ENCODE measurements at regions not wholly inside any gene's neighbourhood (a gene's known extent, or its start where the extent isn't known, plus 50 kb on each side); places are given as distances from the start of the nearest gene placed in this dataset.

- no peak overlapping the region for H3K27ac Mint-ChIP-seq
- ATAC-seq (no peak), DNase-seq (ENCODE audit: low spot score in 2 of 2) (no peak)
- no peaks in the 10 kb centered on the region for H3K36me3 Mint-ChIP-seq
- H3K9me3 Mint-ChIP-seq = peaks cover 0 to 6% of the 10 kb centered on the region in 2 donors
These were observed 275.7 kb upstream of the FN1 start for GRCh38 chr2:215711471-215712034.

DNA sequence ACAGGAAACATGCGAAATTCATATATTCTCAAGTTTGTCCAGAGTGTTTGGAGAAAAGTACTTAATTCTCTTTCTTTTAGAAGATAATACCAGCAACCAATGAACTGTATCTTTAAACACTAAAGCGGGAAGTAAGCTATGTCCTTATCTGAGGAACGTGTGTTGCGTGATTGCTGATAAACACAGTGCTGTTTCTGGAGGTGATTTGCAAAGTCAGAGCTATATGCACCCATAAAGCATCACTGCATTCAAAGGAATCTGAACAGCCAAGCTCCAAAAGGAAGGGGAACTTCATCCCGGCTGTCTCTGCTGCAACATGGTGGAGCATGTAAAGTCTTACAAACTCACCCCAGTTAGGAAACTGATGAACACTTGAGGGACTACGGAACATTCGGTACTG, 271.7 kb upstream of the FN1 start:
- Mint-ChIP-seq H3K27ac (no peak overlapping the region), H3K9me3 (no peaks in the 10 kb centered on the region), H3K36me3 (no peaks in the 10 kb centered on the region)
- no peak for DNase-seq (ENCODE audit: low spot score in 2 of 2)
- no peak for ATAC-seq

DNA sequence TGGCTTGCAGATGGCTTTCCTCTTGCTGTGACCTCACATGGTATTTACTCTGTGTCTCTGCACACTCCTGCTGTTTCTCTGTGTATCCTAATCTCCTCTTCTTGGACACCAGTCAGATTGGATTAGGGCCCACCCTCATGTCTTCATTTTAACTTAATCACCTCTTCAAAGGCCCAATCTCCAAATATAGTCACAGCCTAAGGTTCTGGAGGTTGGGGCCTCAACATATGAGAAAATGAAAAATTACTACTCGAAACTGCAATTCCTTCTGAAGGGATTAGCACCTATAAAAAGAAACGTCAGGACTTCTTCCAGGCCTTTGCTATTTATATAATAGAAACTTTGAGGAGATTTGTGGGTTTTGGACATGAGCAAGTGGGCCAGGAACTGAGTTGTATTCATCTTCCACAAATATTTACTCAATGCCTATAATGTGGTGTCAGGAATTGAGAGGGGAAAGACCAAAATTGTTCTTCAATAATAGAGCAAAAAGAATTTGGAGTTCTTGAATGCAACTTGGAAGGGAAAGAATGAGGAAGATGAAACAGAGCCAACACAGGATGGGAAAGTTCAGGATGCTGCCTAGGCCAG, 270.0 kb upstream of the FN1 start:
- Mint-ChIP-seq H3K36me3 (no peaks in the 10 kb centered on the region), H3K9me3 (no peaks in the 10 kb centered on the region), H3K27ac (no peak overlapping the region)
- ATAC-seq (no peak), DNase-seq (ENCODE audit: low spot score in 2 of 2) (no peak)

- H3K27ac Mint-ChIP-seq = no peak overlapping the region
- H3K36me3 Mint-ChIP-seq = no peaks in the 10 kb centered on the region
- no peak for ATAC-seq
- no peaks in the 10 kb centered on the region for H3K9me3 Mint-ChIP-seq
- DNase-seq (ENCODE audit: low spot score in 2 of 2) = no peak
These were observed 269.4 kb upstream of the FN1 start for GRCh38 chr2:215705281-215705680.

DNA sequence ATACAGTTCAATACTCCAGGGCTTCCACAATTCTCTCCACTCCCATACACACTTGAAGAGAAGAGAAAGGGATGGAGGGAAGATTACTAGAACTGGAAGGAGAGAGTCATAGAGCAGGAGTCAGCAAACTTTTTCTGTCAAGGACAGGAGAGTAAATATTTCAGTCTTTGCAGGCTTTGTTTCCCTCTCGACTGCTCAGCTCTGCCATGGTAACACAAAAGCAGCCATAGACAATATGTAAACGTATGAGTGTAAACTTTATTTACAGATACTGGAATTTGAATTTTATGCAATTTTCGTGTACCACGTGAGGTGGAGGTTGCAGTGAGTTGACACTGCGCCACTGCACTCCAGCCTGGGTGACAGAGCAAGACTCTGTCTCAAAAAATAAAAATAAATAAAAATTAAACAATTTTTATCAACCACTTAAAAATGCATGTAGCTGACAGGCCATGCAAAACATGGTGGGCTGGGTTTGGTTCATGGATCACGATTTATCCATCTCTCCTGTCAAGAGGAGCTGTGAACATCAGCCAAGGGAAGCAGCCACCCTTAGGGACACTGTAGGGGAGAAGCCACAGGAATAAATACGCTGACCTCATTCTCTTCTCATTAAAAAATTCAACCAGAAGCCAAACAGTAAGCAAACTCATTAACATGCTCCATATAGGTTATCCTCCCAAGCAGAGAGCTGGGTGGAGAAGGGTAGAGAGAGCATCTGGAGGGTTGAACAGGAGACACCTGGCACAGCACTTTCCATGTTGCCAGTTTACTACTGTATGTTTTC, 266.4 kb upstream of the FN1 start:
- Mint-ChIP-seq H3K9me3 (peaks cover 4 to 8% of the 10 kb centered on the region in 2 donors), H3K36me3 (peaks cover 0 to 7% of the 10 kb centered on the region in 2 donors), H3K27ac (no peak overlapping the region)
- no peak for DNase-seq (ENCODE audit: low spot score in 2 of 2)
- no peak for ATAC-seq

- Mint-ChIP-seq H3K27ac (no peak overlapping the region), H3K36me3 (peaks cover 0 to 7% of the 10 kb centered on the region in 2 donors), H3K9me3 (peaks cover 8 to 9% of the 10 kb centered on the region in 2 donors)
- DNase-seq (ENCODE audit: low spot score in 2 of 2) = no peak
- no peak for ATAC-seq
These were observed 264.1 kb upstream of the FN1 start for GRCh38 chr2:215699700-215700538.

GRCh38 chr2:215699018-215699417, 263.1 kb upstream of the FN1 start:
- ATAC-seq = no peak
- Mint-ChIP-seq H3K9me3 (peaks cover 8 to 9% of the 10 kb centered on the region in 2 donors), H3K36me3 (peaks cover 0 to 7% of the 10 kb centered on the region in 2 donors), H3K27ac (no peak overlapping the region)
- DNase-seq (ENCODE audit: low spot score in 2 of 2) = no peak

DNA sequence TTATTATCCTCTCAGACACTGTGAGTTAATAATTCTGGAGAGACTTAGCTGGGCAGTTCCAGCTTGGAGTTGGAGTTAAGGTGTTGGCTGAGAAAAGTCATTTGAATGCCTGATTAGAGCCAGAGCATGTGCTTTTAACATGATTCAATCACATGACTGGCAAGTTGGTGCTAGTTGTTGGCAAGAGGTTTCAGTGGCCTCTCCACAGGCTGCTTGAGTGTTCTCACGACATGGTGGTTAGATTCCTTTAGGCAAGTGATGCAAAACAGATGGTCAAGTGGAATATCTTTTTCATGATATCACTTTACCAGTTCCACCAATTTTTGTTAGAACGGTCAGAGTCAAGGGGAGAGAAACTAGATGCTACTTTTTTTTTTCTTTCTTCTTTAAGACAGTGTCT, 262.7 kb upstream of the FN1 start:
- Mint-ChIP-seq H3K36me3 (peaks cover 0 to 7% of the 10 kb centered on the region in 2 donors), H3K9me3 (peaks cover 8 to 9% of the 10 kb centered on the region in 2 donors), H3K27ac (no peak overlapping the region)
- ATAC-seq (no peak), DNase-seq (ENCODE audit: low spot score in 2 of 2) (no peak)

DNA sequence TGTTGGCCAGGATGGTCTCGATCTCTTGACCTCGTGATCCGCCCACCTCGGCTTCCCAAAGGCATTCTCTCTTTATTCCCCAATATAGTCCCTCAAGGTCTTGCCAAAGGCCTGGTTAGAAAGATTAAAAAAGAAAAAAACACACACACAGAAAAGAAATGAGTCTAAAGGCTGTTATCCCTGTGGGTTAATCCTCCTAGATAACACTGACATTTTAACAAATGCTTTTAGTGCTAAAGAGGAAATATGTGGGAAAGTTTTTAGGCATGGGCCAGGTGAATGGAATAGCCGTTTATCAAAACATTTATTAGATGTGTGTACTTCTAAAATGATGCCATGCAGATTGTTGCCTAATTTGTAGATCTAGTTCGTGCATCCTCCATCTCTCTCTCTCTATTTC, 261.6 kb upstream of the FN1 start:
- peaks cover 8 to 9% of the 10 kb centered on the region in 2 donors for H3K9me3 Mint-ChIP-seq

DNA sequence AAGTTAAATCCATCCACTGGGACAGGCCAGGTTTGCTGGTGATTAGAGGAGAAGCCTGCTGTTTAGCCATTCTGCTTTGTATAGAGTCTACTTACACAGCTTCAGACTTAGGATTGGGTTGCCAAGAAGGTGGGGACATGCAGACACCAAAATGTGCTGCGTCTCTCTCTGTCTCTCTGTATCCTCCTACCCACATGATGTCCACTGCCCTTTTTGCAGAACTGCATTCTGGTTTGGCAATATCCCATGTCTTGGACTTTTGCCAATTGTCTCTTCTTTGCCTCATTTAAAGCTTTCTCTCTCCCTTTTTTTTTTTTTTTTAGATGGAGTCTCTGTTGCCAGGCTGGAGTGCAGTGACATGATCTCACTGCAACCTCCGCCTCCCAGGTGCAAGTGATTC, 261.1 kb upstream of the FN1 start:
- DNase-seq (ENCODE audit: low spot score in 2 of 2) = no peak
- Mint-ChIP-seq H3K36me3 (peaks cover 0 to 7% of the 10 kb centered on the region in 2 donors), H3K9me3 (peaks cover 8 to 9% of the 10 kb centered on the region in 2 donors), H3K27ac (no peak overlapping the region)
- ATAC-seq = no peak

More for the DNA sequence above, 261.6 kb upstream of the FN1 start:
- H3K27ac Mint-ChIP-seq = no peak overlapping the region
- ATAC-seq (no peak), DNase-seq (ENCODE audit: low spot score in 2 of 2) (no peak)
- peaks cover 0 to 7% of the 10 kb centered on the region in 2 donors for H3K36me3 Mint-ChIP-seq

- H3K36me3 Mint-ChIP-seq = peaks cover 0 to 7% of the 10 kb centered on the region in 2 donors
- H3K27ac Mint-ChIP-seq = no peak overlapping the region
These were observed 260.0 kb upstream of the FN1 start for GRCh38 chr2:215695861-215696260.

DNA sequence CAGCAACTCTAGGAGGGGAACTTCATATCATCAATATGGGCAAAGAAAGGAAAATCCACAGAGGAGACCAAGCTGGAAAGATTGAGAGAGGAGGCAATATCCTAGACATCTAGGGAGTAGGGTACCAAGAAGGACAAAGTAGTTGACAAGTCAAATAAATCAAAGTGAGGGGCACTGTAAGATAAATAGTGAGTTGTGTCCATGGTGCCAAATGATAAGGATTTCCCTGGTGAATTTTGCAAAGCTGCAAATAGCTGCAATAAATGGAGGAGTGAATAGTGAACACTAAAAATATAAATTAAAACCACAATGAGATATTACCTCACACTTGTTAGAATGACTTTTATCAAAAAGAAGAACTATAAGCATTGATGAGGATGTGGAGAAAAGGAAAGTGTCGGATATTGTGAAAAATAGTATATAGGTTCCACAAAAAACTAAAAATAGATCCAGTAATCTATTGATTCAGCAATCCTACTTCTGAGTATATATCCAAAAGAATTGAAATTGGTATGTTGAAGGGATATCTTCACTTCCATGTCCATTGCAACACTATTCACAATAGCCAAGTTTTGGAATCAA, 258.2 kb upstream of the FN1 start:
- H3K9me3 Mint-ChIP-seq = peaks cover 5 to 9% of the 10 kb centered on the region in 2 donors
- no peak for DNase-seq (ENCODE audit: low spot score in 2 of 2)
- ATAC-seq = no peak
- H3K27ac Mint-ChIP-seq = no peak overlapping the region
- peaks cover 0 to 7% of the 10 kb centered on the region in 2 donors for H3K36me3 Mint-ChIP-seq

More at GRCh38 chr2:215695861-215696260, 260.0 kb upstream of the FN1 start:
- peaks cover 8 to 9% of the 10 kb centered on the region in 2 donors for H3K9me3 Mint-ChIP-seq
- DNase-seq (ENCODE audit: low spot score in 2 of 2) = no peak
- no peak for ATAC-seq

DNA sequence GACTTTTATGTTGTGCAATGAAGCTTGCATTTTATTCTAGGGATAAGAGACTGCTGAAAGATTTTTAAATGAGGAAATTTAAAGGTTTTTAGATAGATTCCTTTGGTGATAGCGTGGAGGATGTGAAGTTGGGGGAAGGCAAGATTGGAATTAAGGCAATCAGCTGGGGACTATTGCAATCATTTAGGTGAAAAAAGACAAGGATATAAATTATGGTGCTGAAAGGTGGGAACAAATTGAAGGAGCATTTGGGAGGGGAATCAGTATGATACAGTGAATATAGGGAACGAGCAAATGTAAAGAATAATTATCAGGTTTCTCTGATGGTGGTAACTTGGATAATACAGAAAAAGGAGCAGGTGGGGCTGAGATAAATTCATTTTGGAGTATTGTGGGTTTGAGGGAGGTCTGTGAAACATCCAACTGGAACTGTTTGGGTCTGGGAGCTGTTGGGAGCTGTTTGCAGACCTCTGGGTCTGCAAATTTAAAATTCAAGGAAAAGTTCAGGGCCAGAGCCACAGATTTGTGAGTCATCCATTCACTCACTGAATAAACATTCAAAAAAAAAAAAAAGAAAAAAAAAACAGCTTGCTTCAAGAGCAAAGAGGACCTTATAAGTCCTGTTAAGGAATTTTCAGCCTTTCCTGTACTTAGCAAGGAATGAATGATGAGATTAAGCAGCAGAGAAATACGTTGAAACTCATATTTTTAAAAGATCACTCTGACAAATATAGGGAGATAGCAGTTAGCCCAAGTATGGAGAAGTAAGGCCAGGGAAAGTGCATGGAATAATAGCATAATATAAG, 257.5 kb upstream of the FN1 start:
- H3K36me3 Mint-ChIP-seq = peaks cover 0 to 7% of the 10 kb centered on the region in 2 donors
- DNase-seq (ENCODE audit: low spot score in 2 of 2) = no peak
- H3K9me3 Mint-ChIP-seq = peaks cover 5 to 9% of the 10 kb centered on the region in 2 donors
- no peak for ATAC-seq
- H3K27ac Mint-ChIP-seq = no peak overlapping the region

GRCh38 chr2:215692387-215693079, 256.7 kb upstream of the FN1 start:
- ATAC-seq (no peak), DNase-seq (ENCODE audit: low spot score in 2 of 2) (no peak)
- Mint-ChIP-seq H3K9me3 (peaks cover 0 to 4% of the 10 kb centered on the region in 2 donors), H3K27ac (no peak overlapping the region), H3K36me3 (peaks cover 0 to 2% of the 10 kb centered on the region in 2 donors)

GRCh38 chr2:215691346-215691745, 255.5 kb upstream of the FN1 start:
- Mint-ChIP-seq H3K27ac (no peak overlapping the region), H3K9me3 (peaks cover 0 to 4% of the 10 kb centered on the region in 2 donors), H3K36me3 (no peaks in the 10 kb centered on the region)
- ATAC-seq (no peak), DNase-seq (ENCODE audit: low spot score in 2 of 2) (no peak)

Measured in activated naive CD4-positive, alpha-beta T cell treated with anti-CD3 and anti-CD28 coated beads, Interleukin-2, amount 50 U/mL, for 72 hours (primary cell).